ENCODE measurements at regions not wholly inside any gene's neighbourhood (a gene's known extent, or its start where the extent isn't known, plus 50 kb on each side); places are given as distances from the start of the nearest gene placed in this dataset.
"Not testable (repeated sequence)": the region's sequence is repeated elsewhere in the genome, so short reads cannot be mapped to it uniquely, and the experiment has no call there.

- no peak for DNase-seq (ENCODE audit: low read depth in 2 of 2)
Observed at GRCh38 chr10:20656886-20657285, 240.2 kb downstream of the NEBL start.

GRCh38 chr10:20652424-20652823 lies 244.7 kb downstream of the NEBL start:
- not testable (repeated sequence) for DNase-seq (ENCODE audit: low read depth in 2 of 2)

DNA sequence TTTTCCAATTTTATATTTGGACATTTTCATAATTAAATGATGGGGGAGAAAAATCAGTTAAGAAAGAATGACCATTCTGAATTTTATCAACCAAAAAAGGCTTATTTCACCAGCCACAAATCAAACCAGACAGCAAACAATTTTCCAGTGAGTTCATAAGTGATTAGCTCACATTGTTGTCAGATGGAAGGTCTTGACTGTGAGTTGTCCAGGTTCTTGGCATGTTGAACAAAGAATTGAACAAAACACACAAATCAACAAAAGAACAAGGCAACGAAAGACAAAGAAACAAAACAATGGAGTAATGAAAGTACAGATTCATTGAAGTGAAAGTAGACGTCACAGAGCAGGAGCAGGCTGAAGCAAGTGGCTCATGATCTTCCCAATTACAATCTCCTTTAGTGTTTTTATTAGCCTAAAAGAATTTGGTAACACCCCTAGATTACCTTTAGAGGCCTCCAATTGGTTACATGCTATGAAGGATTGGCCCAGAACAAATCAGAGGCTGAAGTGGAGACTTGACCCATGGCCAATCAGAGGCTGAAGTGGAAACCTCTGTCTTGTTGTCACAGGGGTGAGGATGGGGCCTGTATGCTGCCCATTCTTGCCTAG lies 248.7 kb downstream of the NEBL start:
- no peak for DNase-seq (ENCODE audit: low read depth in 2 of 2)

- no peak for DNase-seq (ENCODE audit: low read depth in 2 of 2)
Observed at GRCh38 chr10:20647756-20648155, 249.4 kb downstream of the NEBL start.

- no peak for DNase-seq (ENCODE audit: low read depth in 2 of 2)
Observed at GRCh38 chr10:20644421-20644820, 252.7 kb downstream of the NEBL start.

GRCh38 chr10:20641605-20642004 lies 255.5 kb downstream of the NEBL start:
- no peak for DNase-seq (ENCODE audit: low read depth in 2 of 2)

GRCh38 chr10:20635570-20635969 lies 261.5 kb downstream of the NEBL start:
- DNase-seq (ENCODE audit: low read depth in 2 of 2) = no peak

GRCh38 chr10:20634839-20635238 lies 262.3 kb downstream of the NEBL start:
- DNase-seq (ENCODE audit: low read depth in 2 of 2) = no peak

DNA sequence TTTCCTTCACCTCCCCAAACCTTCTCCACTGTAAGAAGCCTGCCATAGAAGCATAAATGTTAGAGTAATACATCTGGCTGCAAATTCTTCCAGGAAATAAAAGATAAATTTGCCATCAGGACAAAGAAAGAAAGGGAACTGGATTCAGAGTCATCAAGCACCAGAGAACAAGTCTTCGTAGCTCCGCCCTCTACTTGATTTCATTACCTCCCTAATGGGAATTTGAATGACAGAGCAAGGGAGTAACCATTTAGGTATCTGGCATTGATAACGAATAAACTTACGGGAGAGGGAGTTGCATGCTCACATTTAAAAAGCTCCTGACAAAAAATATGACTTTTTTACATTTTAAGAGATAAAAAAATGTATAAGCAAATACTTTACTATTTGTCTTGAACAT lies 263.4 kb downstream of the NEBL start:
- no peak for DNase-seq (ENCODE audit: low read depth in 2 of 2)

- DNase-seq (ENCODE audit: low read depth in 2 of 2) = no peak
Observed at GRCh38 chr10:20632696-20633095, 264.4 kb downstream of the NEBL start.

DNA sequence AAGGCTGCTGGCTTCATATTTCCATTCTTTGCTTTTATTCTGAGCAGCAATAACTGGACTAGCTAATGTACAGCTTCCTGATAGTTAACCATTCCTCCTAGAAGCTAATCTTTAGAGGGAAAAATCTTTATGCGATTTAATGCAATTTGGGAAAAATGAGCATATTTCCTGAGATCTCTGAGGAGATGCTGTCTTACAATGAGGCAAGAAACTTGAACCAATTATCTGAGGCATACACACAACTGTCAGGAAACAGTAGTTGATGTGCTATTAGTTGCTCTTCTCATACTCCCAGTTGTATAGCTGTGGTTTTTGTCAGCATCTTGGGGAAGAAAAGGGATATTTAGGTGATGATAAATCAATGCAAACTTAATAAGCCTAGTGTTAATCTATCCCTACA lies 265.9 kb downstream of the NEBL start:
- no peak for DNase-seq (ENCODE audit: low read depth in 2 of 2)

DNA sequence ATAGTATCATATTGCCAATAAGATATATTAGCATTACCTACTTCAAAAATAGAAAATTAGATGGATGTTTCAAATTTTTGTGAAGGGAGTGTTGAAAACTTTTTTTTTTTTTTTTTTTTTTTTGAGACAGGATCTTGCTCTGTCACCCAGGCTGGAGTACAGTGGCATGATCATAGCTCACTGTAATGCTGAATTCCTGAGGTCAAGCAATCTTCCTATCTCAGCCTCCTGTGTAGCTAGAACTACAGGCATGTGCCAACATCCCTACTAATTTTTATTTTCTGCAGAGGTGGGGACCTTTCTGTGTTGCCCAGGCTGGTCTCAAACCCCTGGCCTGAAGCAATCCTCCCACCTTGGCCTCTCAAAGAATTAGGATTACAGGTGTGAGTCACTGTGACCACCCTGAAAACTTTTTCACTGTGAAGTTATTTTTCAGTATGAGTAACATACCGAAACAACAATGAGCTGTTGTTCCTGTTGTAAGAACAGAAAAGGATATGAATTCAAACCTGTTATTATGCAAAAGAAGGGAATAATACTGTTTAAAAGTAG lies 266.9 kb downstream of the NEBL start:
- no peak for DNase-seq (ENCODE audit: low read depth in 2 of 2)

GRCh38 chr10:20627946-20628507 lies 269.1 kb downstream of the NEBL start:
- no peak for DNase-seq (ENCODE audit: low read depth in 2 of 2)

DNA sequence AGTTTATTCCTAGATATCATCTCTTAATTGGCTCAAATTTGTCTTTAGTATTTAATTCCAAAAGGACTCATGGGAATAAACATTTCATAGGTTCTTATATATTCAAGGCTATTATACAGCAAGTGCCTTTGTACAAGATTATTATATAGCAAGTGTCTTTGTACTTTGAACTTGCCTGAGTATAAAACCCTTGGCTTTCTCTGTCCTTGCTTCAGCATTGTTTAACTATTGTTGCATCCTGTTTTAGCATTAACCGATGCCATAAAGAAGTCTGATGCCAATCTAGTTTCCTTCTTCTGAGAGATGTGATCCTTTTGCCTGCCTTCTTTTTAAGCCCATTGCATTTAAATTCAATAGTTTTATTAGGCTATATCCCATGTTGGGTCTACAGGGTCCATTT lies 270.0 kb downstream of the NEBL start:
- no peak for DNase-seq (ENCODE audit: low read depth in 2 of 2)

GRCh38 chr10:20625868-20626267 lies 271.2 kb downstream of the NEBL start:
- no peak for DNase-seq (ENCODE audit: low read depth in 2 of 2)

DNA sequence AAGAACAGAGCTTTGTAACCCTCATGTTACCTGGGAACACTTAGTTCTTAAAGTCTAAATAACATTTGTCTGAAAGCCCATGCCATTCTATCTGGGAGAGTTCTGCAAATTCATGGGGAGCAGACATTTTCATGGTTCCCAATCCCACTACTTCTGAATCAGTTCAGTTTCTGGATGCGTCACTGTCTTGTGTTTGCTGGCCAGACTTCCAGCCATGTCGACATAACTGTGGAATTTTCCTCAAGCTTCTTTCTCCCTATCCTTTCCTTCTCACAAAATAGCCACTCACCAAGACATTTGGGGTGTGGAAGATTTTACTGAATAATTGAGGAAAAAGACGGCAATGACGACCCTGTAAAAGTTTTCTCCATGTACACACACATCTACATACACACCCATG lies 272.5 kb downstream of the NEBL start:
- DNase-seq (ENCODE audit: low read depth in 2 of 2) = peak in 1 of 2 experiments; percentile 6

DNA sequence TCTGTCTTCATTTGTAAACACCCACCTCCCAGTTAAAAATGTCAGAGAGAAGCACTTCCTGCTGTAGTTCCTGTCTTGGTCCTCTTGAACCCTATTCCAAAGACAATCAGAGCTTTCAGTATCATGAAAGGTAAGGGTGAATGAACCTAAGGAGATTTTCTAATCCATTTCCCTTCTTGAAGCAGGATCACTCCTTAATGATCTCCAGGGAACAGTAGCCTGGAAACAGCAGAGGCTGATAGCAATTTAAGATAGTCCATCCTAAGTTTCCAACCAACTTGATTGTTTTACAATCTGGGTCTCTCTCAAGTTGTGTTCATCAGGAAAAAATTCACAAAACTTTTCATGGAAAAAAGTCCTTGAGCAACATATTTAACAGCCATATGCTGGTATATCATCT lies 273.6 kb downstream of the NEBL start:
- DNase-seq (ENCODE audit: low read depth in 2 of 2) = no peak

DNA sequence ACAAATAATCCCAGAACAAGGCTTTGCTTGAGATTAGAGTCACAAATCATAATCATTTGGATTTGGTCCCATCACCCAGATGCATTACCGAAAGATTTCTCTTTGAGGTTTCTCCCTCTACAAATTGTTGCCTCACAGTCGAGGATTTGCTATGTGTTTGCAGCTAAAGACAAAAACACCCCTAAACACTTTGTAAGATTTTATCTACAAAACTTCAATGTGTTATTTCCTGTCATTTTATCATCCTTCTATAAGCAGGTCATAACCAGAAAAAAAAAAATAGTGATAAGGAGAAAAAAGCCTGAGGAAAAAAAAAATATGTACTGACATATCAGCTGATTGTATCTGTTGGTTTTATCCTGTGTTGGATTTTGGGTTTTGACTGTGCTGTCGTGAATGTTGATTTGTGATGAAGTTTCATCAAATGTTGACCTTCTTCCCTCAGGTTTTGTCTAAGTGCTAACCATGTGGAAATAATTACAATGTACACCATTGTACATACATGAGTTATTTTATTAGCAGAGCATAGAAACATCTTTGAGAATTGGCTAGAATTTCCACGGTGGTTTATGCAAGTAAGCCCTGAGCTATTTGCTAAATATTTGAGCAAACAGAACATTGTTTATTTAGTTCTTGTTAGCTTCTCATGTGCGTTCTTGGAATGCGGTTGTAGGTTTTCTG lies 274.4 kb downstream of the NEBL start:
- peak; percentile 78 to 79 for DNase-seq (ENCODE audit: low read depth in 2 of 2)

GRCh38 chr10:20620981-20621380 lies 276.1 kb downstream of the NEBL start:
- DNase-seq (ENCODE audit: low read depth in 2 of 2) = no peak

DNA sequence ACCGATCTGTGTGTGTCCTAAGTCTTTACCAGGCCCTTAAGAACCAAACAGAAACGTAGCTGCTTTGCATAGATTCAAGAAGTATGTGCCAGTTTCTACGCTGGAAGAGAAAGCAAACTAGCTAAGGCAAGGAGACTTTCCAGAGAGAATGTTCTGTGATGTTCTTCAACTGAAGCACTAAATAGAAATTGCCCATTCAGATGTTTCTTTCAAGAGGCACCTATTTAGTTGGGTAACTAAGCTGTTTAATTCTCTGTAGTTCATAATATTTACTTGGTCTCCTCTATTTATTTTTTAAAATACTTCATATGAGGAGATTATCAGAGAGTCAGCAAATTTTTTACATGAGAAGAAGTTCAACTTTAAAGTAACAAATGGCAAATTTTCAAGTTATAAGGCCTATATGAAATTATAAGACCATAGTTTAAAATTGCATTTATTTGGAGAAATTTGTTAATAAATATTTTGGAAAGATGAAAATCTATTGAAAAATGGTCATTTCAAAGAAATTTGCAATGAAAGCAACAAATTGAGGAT lies 279.0 kb downstream of the NEBL start:
- no peak for DNase-seq (ENCODE audit: low read depth in 2 of 2)

DNA sequence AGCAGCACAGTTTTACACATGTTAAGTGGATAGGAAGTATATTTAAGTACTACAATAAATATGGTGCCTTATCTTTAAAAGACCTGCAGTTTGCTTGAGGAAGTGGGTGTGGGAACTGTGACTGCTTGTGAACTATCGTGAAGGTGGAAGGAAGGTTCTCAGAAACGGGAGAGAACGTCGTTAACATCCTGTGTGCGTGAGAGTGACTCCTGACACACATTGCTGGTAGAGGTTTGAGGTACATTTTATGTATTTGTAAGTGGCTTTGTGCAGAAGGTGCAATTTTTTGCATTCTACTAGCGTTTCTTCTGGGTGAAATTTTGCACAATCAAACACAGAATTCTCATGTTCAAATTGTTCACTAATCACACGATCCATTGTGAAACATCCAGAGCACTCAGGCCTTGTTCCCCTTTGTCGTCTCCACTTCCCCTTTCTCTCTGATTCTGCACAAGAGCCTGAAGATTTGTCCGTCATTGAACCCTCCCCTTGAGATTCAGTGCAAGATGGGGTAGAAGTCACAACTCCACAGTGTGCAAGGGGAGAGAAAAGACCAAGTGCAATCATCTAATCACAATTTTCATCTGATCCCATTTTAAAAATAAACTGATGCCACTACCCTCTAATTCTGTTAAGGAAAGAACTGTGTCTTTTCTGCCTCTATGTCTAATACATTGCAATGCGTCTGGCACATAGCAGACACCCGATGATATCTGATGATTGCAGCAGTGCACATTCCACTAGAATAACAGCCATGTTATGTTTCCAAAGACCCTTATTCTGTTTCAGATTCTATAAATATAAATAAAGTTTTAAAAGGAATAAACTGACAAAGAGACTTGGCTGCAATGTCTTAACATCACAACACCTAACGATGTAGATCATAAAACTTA lies 279.9 kb downstream of the NEBL start:
- no peak for DNase-seq (ENCODE audit: low read depth in 2 of 2)
